ENCODE measurements at regions not wholly inside any gene's neighbourhood (a gene's known extent, or its start where the extent isn't known, plus 50 kb on each side); places are given as distances from the start of the nearest gene placed in this dataset.

- DNase-seq (ENCODE audit: low spot score), result no peak
These were observed 387.5 kb downstream of the PLK2 start for GRCh38 chr5:58072300-58072965.

DNA sequence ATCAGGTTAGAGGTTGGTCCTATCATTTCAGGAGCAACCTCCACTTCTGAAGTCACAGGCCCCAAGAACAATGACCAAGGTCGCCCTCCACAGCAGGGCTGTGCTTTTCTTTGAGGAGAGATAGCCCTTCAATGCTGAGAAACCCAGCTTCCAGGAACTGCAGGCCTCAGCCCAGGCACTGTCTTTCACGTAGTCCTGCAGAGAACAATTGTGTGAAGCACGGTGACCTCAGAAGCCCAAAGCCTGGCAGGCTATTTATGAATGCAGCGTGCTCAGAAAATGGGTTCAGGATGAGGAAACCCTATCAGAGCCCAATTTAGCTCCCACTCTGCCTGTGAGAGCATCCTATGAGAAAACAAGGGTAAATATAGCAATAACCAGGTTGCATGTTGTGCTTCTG is 388.3 kb downstream of the PLK2 start:
- no peak for DNase-seq (ENCODE audit: low spot score)

DNA sequence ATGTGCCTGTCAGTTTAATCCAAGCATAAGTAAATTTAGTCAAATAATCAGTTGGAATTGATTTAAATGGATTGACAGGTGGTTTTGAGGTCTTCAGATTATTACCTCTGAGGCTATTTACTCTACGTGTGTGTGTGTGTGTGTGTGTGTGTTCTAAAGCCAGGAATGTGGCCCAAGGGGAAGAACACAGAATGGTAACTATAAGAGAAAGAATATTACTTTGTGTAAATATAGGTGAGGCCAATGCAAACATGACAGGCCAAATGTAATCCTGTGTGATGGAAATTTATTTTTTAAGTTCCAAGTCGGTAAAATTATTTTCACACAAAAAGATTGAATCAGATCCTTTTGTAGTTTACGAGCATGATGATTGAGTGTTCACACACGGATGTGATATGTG is 390.0 kb downstream of the PLK2 start:
- peak; percentile 83 for DNase-seq (ENCODE audit: low spot score)

DNA sequence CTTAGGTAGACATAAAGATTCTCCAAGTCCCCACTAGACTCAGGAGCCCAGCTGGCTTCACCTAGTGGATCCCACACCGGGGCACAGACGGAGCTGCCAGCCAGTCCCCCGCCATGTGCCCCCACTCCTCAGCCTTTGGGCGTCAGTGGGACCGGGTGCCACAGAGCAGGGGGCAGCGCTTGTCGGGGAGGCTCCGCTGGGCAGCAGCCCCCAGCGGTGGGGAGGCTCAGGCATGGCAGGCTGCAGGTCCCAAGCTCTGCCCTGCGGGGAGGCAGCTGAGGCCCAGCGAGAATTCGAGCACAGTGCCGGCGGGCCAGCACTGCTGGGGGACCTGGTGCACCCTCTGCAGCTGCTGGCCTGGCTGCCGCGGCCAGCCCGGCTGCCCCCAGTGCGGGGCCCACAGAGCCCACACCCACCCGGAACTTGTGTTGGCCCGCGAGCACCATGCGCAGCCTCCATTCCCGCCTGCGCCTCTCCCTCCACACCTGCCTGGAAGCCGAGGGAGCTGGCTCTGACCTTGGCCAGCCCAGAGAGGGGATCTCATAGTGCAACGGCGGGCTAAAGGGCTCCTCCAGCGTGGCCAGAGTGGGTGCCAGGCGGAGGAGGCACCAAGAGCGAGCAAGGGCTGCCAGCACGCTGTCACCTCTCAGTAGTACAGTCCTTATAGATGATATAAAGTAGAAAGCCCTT is 390.7 kb downstream of the PLK2 start:
- no peak for DNase-seq (ENCODE audit: low spot score)

GRCh38 chr5:58066557-58066956 is 393.3 kb downstream of the PLK2 start:
- DNase-seq (ENCODE audit: low spot score), result no peak

DNA sequence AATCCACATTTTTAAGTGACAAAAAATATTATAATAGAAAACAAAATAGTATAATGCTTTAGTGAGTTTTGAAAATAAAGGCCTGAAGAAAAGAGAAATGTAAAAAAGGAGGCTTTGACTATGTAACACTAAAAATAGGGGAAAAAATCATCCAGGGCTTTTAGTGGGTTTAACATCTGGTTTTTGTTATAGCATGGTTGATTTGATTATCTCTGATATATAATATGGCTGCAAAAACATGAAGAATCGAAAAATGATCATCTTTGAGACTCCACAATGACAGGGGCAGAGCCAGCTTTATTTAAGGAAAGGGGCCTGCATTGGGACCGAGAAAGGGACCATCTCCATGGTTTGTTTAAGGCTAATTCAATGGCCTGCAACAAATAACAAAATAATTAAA is 393.8 kb downstream of the PLK2 start:
- DNase-seq (ENCODE audit: low spot score), result no peak

- DNase-seq (ENCODE audit: low spot score), result no peak
These were observed 395.1 kb downstream of the PLK2 start for GRCh38 chr5:58064801-58065200.

GRCh38 chr5:58060996-58061395 is 398.9 kb downstream of the PLK2 start:
- DNase-seq (ENCODE audit: low spot score), result no peak

DNA sequence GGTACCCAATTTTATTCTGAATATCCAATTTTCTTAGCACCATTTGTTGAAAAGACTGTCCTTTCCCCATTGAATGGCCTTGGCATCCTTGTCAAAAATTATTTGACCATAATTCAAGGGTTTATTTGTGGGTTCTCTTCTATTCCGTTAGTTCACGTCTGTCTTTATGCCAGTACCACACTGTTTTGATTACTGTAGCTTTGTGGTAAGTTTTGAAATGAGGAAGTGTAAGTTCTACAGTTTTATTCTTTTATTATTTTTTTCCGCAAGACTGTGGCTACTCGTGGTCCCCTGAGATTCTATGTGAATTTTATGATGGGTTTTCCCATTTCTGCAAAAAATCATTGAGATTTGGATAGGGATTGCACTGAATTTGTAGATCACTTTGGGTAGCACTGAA is 402.6 kb downstream of the PLK2 start:
- DNase-seq (ENCODE audit: low spot score), result no peak

- peak; percentile 50 for DNase-seq (ENCODE audit: low spot score)
These were observed 403.3 kb downstream of the PLK2 start for GRCh38 chr5:58056546-58056945.

DNA sequence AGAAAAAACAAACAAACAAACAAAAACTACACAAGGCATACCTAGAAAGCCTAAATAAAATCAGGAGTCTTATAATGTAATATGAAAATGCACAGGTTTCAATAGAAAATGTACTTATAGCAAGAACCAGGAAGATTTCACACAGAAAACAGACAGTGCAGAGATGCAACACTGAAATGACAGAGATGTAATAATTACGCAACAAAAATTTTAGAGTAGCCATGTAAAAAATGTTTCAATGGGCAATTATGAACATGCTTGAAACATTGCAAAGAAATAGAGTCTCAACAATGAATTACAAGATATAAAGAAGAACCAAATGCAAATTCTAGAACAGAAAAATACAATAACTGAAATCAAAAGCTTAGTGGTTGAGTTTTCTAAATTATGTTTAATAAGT is 405.9 kb downstream of the PLK2 start:
- no peak for DNase-seq (ENCODE audit: low spot score)

DNA sequence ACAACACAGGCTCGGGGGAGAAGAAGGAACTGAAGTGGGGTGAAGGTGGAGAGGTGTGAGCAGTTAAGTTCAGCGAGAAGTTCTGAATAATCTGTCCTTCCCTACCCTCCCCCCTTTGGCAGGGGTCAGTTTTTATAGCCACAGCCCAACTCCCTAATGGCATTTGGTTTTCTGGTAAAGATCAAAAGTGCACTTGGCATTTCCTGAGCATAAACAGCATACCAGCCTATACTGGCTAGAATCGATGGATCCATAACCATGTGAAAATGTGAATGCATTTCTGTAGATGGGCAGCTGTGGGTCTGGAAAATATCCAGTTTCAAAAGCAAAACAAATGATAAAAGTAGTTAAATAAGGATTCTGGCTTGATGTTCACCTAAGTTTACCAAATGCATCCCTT is 410.9 kb downstream of the PLK2 start:
- DNase-seq (ENCODE audit: low spot score), result no peak

DNA sequence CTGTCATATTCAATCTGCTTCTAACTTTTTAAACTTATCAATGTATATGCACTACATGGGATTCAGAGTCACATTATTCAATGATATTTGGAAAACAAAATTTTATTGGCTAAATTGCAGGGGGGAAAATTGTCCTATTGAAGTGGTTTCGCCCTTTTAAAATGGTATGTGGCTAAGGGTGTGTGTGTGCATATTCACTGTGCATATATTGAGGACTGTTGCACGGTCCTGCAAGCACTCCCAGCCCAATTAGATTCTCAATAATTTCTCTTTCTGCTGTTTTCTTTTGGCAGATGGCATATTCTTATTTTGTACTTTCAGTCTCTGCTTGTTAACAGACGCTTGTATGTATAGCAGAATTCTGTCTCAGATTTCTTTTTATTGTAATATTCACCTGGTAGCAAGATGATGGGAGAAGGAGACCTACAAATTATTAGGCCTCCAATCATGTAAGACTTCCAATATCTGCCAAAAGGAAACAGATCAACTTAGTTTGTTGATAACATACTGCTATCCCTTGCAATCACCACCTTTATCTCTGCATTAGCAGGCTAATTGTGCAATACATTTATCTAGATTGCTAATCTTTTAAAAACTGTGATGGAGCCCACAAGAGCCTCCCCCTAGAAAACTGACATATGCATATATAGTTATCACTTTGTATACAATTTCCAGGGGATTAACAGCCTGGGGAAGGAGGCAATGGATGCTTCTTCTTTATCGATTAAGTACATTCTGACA is 411.5 kb downstream of the PLK2 start:
- DNase-seq (ENCODE audit: low spot score), result no peak

- peak; percentile 0 for DNase-seq (ENCODE audit: low spot score)
These were observed 413.5 kb downstream of the PLK2 start for GRCh38 chr5:58046371-58046770.

GRCh38 chr5:58044166-58044565 is 415.7 kb downstream of the PLK2 start:
- peak; percentile 2 for DNase-seq (ENCODE audit: low spot score)

GRCh38 chr5:58043032-58043945 is 416.6 kb downstream of the PLK2 start:
- DNase-seq (ENCODE audit: low spot score), result peak; percentile 48

GRCh38 chr5:58041884-58042283 is 418.0 kb downstream of the PLK2 start:
- no peak for DNase-seq (ENCODE audit: low spot score)

GRCh38 chr5:58040846-58041245 is 419.0 kb downstream of the PLK2 start:
- DNase-seq (ENCODE audit: low spot score), result no peak

DNA sequence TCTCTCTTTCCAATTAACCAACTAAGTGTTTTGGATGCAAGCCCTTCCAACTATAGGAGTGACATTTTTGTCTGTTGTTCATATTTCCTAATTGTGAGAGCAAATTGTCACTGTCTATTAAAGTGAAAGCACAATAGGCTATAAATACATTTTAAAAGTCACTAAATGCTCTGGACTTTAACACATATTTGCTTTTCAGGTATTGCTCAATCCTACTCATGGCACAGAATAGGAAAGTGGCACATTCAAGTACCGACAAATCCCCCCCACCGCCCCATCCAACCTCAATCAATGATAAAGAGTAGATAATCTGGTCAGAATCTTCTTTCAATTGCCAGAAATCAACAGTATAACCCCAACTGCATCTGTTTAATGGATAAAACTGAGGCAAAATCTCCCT is 419.8 kb downstream of the PLK2 start:
- peak; percentile 24 for DNase-seq (ENCODE audit: low spot score)

- DNase-seq (ENCODE audit: low spot score), result no peak
These were observed 422.0 kb downstream of the PLK2 start for GRCh38 chr5:58037899-58038298.

- peak; percentile 0 for DNase-seq (ENCODE audit: low spot score)
These were observed 434.1 kb downstream of the PLK2 start for GRCh38 chr5:58025809-58026208.

GRCh38 chr5:58024151-58024550 is 435.7 kb downstream of the PLK2 start:
- DNase-seq (ENCODE audit: low spot score), result peak; percentile 0

Data from HT-29 (cell line).